ENCODE measurements at regions not wholly inside any gene's neighbourhood (a gene's known extent, or its start where the extent isn't known, plus 50 kb on each side); places are given as distances from the start of the nearest gene placed in this dataset.

- TF ChIP-seq, protein P1, sequence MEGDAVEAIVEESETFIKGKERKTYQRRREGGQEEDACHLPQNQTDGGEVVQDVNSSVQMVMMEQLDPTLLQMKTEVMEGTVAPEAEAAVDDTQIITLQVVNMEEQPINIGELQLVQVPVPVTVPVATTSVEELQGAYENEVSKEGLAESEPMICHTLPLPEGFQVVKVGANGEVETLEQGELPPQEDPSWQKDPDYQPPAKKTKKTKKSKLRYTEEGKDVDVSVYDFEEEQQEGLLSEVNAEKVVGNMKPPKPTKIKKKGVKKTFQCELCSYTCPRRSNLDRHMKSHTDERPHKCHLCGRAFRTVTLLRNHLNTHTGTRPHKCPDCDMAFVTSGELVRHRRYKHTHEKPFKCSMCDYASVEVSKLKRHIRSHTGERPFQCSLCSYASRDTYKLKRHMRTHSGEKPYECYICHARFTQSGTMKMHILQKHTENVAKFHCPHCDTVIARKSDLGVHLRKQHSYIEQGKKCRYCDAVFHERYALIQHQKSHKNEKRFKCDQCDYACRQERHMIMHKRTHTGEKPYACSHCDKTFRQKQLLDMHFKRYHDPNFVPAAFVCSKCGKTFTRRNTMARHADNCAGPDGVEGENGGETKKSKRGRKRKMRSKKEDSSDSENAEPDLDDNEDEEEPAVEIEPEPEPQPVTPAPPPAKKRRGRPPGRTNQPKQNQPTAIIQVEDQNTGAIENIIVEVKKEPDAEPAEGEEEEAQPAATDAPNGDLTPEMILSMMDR (IDR thresholded peaks at IDR 0.05 in 2 of 3, conservative IDR thresholded peaks at IDR 0.05 in 1 of 3; ENCODE audit: insufficient read depth in 2 of 3, low read depth in 1 of 3, low read length in 3 of 3) = no peak
- TF ChIP-seq POLR2AphosphoS5 (IDR thresholded peaks at IDR 0.05; ENCODE audit: control insufficient read depth, insufficient read depth, low read depth, low read length) = no peak
- no peak for TF ChIP-seq HIVEP1 (CRISPR knock-in tag; IDR thresholded peaks at IDR 0.05)
- no peak for TF ChIP-seq POLR2A (conservative IDR thresholded peaks at IDR 0.05)
- TF ChIP-seq PHF20 (IDR thresholded peaks at IDR 0.05; ENCODE audit: partially characterized antibody) = no peak
- TF ChIP-seq REST (IDR thresholded peaks at IDR 0.05; ENCODE audit: borderline replicate concordance) = no peak
- no peak for TF ChIP-seq REST (CRISPR knock-in tag; IDR thresholded peaks at IDR 0.05; ENCODE audit: low read depth)
- no peak for TF ChIP-seq FOXA1 (IDR thresholded peaks at IDR 0.05; ENCODE audit: borderline replicate concordance)
- no peak for TF ChIP-seq SRF (CRISPR knock-in tag; IDR thresholded peaks at IDR 0.05)
- TF ChIP-seq, protein P2, sequence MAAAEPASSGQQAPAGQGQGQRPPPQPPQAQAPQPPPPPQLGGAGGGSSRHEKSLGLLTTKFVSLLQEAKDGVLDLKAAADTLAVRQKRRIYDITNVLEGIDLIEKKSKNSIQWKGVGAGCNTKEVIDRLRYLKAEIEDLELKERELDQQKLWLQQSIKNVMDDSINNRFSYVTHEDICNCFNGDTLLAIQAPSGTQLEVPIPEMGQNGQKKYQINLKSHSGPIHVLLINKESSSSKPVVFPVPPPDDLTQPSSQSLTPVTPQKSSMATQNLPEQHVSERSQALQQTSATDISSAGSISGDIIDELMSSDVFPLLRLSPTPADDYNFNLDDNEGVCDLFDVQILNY (CRISPR knock-in tag; IDR thresholded peaks at IDR 0.05) = no peak
Observed at GRCh38 chr11:96954587-96955242, 564.9 kb downstream of the JRKL start.

Data from K562 (cell line).